VCaP (cell line): ENCODE measurements at regions not wholly inside any gene's neighbourhood (a gene's known extent, or its start where the extent isn't known, plus 50 kb on each side); places are given as distances from the start of the nearest gene placed in this dataset.

Source experiments
- H3K27ac ChIP-seq: fragments of 450-650 bp; 2 replicates; pipeline ENCODE4 v1.5.1; 2017
- CTCF ChIP-seq: fragments of 450-650 bp; conservative IDR thresholded peaks from 2 replicates; pipeline ENCODE4 v1.5.1; 2017; ENCODE audit warnings: mild to moderate bottlenecking, moderate library complexity

GRCh38 chr10:23530079-23530478, 91.2 kb downstream of the OTUD1 start:
- no peak overlapping the region for H3K27ac ChIP-seq
- peak; percentile 73 for TF ChIP-seq CTCF

GRCh38 chr10:23533212-23533611, 94.3 kb downstream of the OTUD1 start:
- no peak for TF ChIP-seq CTCF
- H3K27ac ChIP-seq: no peak overlapping the region

- TF ChIP-seq CTCF: no peak
- no peak overlapping the region for H3K27ac ChIP-seq
Measured at GRCh38 chr10:23534326-23534725, 95.5 kb downstream of the OTUD1 start.

GRCh38 chr10:23534761-23535160, 95.9 kb downstream of the OTUD1 start:
- no peak overlapping the region for H3K27ac ChIP-seq

GRCh38 chr10:23535381-23535780, 96.5 kb downstream of the OTUD1 start:
- no peak overlapping the region for H3K27ac ChIP-seq
- peak; percentile 58 for TF ChIP-seq CTCF

More at GRCh38 chr10:23534761-23535160, 95.9 kb downstream of the OTUD1 start:
- TF ChIP-seq CTCF: no peak

- H3K27ac ChIP-seq: peak overlapping the region; percentile 54; the same call in 1 of the 2 replicates
- TF ChIP-seq CTCF: no peak
Measured at GRCh38 chr10:23538968-23539367, 100.1 kb downstream of the OTUD1 start.

- no peak for TF ChIP-seq CTCF
Measured at GRCh38 chr10:23540401-23541030, 101.6 kb downstream of the OTUD1 start.

More at GRCh38 chr10:23540401-23541030, 101.6 kb downstream of the OTUD1 start:
- peak overlapping the region; percentile 54 for H3K27ac ChIP-seq
